ENCODE measurements at regions not wholly inside any gene's neighbourhood (a gene's known extent, or its start where the extent isn't known, plus 50 kb on each side); places are given as distances from the start of the nearest gene placed in this dataset.
"Not testable (repeated sequence)": the region's sequence is repeated elsewhere in the genome, so short reads cannot be mapped to it uniquely, and the experiment has no call there.

- DNase-seq (ENCODE audit: low read depth in 3 of 3): no peak
Measured at GRCh38 chr1:102661481-102661880, 446.8 kb downstream of the COL11A1 start.

GRCh38 chr1:102659876-102660483 lies 448.3 kb downstream of the COL11A1 start:
- DNase-seq (ENCODE audit: low read depth in 3 of 3): not testable (repeated sequence)

- no peak for DNase-seq (ENCODE audit: low read depth in 3 of 3)
Measured at GRCh38 chr1:102655034-102655433, 453.3 kb downstream of the COL11A1 start.

GRCh38 chr1:102640872-102641271 lies 467.4 kb downstream of the COL11A1 start:
- no peak for DNase-seq (ENCODE audit: low read depth in 3 of 3)

GRCh38 chr1:102640312-102640711 lies 468.0 kb downstream of the COL11A1 start:
- no peak for DNase-seq (ENCODE audit: low read depth in 3 of 3)

- no peak for DNase-seq (ENCODE audit: low read depth in 3 of 3)
Measured at GRCh38 chr1:102631691-102632090, 476.6 kb downstream of the COL11A1 start.

- no peak for DNase-seq (ENCODE audit: low read depth in 3 of 3)
Measured at GRCh38 chr1:102630041-102630440, 478.3 kb downstream of the COL11A1 start.

GRCh38 chr1:102628109-102628613 lies 480.2 kb downstream of the COL11A1 start:
- DNase-seq (ENCODE audit: low read depth in 3 of 3): no peak

GRCh38 chr1:102627145-102627544 lies 481.2 kb downstream of the COL11A1 start:
- no peak for DNase-seq (ENCODE audit: low read depth in 3 of 3)

- no peak for DNase-seq (ENCODE audit: low read depth in 3 of 3)
Measured at GRCh38 chr1:102615896-102616295, 492.4 kb downstream of the COL11A1 start.

GRCh38 chr1:102595106-102595505 lies 513.2 kb downstream of the COL11A1 start:
- DNase-seq (ENCODE audit: low read depth in 3 of 3): no peak

- no peak for DNase-seq (ENCODE audit: low read depth in 3 of 3)
Measured at GRCh38 chr1:102593276-102593675, 515.0 kb downstream of the COL11A1 start.

GRCh38 chr1:102588536-102588935 lies 519.8 kb downstream of the COL11A1 start:
- DNase-seq (ENCODE audit: low read depth in 3 of 3): no peak

- no peak for DNase-seq (ENCODE audit: low read depth in 3 of 3)
Measured at GRCh38 chr1:102586022-102586421, 522.3 kb downstream of the COL11A1 start.

GRCh38 chr1:102580806-102581205 lies 527.5 kb downstream of the COL11A1 start:
- no peak for DNase-seq (ENCODE audit: low read depth in 3 of 3)

- DNase-seq (ENCODE audit: low read depth in 3 of 3): no peak
Measured at GRCh38 chr1:102578804-102579203, 529.5 kb downstream of the COL11A1 start.

GRCh38 chr1:102572637-102573036 lies 535.7 kb downstream of the COL11A1 start:
- no peak for DNase-seq (ENCODE audit: low read depth in 3 of 3)

- no peak for DNase-seq (ENCODE audit: low read depth in 3 of 3)
Measured at GRCh38 chr1:102566182-102566581, 542.1 kb downstream of the COL11A1 start.

- DNase-seq (ENCODE audit: low read depth in 3 of 3): no peak
Measured at GRCh38 chr1:102562380-102562779, 545.9 kb downstream of the COL11A1 start.

- peak in 1 of 3 experiments; percentile 0 for DNase-seq (ENCODE audit: low read depth in 3 of 3)
Measured at GRCh38 chr1:102550729-102551384, 554.1 kb upstream of the OLFM3 start.

- DNase-seq (ENCODE audit: low read depth in 3 of 3): no peak
Measured at GRCh38 chr1:102546251-102546650, 549.5 kb upstream of the OLFM3 start.

GRCh38 chr1:102535829-102536505 lies 539.2 kb upstream of the OLFM3 start:
- no peak for DNase-seq (ENCODE audit: low read depth in 3 of 3)

GRCh38 chr1:102531036-102531435 lies 534.3 kb upstream of the OLFM3 start:
- DNase-seq (ENCODE audit: low read depth in 3 of 3): no peak

Measured in stimulated activated CD4-positive, alpha-beta T cell treated with anti-CD3 and anti-CD28 coated beads, TNF-alpha, amount 100 ng/mL, for 24 hours (primary cell).